Tibial nerve (tissue), 4 donors: ENCODE measurements at regions not wholly inside any gene's neighbourhood (a gene's known extent, or its start where the extent isn't known, plus 50 kb on each side); places are given as distances from the start of the nearest gene placed in this dataset.

ENCODE experiments used
- DNase-seq, 2 donors: peaks; one replicate each; pipeline ENCODE4 v3.0.0-alpha.2; 2019; ENCODE audit warnings: low spot score in 2 of 2
- H3K27ac ChIP-seq, 4 donors: fragments of 200-600 bp; sonication (generic) in 3 of 4; one replicate each; pipeline ENCODE4 v1.5.1; 2017 to 2019; ENCODE audit warnings: mild to moderate bottlenecking in 1 of 4
- H3K27me3 ChIP-seq, 2 donors: fragments of 200-600 bp; sonication (generic) in 1 of 2; one replicate each; pipeline versions ENCODE4 v1.5.1 to v1.6.0; 2017 to 2019
- H3K36me3 ChIP-seq, 3 donors: fragments of 200-600 bp; sonication (generic); one replicate each; pipeline ENCODE4 v1.5.1; 2018 to 2019
- H3K4me1 ChIP-seq, 4 donors: fragments of 200-600 bp; sonication (generic) in 3 of 4; one replicate each; pipeline ENCODE4 v1.5.1; 2017 to 2019
- H3K4me3 ChIP-seq, 4 donors: fragments of 200-600 bp; sonication (generic) in 3 of 4; one replicate each; pipeline ENCODE4 v1.5.1; 2017 to 2019; ENCODE audit warnings: mild to moderate bottlenecking in 1 of 4, moderate library complexity in 1 of 4
- H3K9me3 ChIP-seq, 4 donors: fragments of 200-600 bp; sonication (generic) in 3 of 4; one replicate each; pipeline ENCODE4 v1.5.1; 2017 to 2019
- EP300 ChIP-seq, 2 donors: sonication (generic); formaldehyde crosslinking; IDR thresholded peaks; one replicate each; pipeline ENCODE4 v1.6.1; 2017; ENCODE audit warnings: antibody characterized with exemption in 2 of 2, mild to moderate bottlenecking in 1 of 2
- POLR2A ChIP-seq, 2 donors: fragments of 450-650 bp; IDR thresholded peaks; one replicate each; pipeline ENCODE4 v1.6.1; 2017; ENCODE audit warnings: antibody characterized with exemption in 2 of 2, mild to moderate bottlenecking in 2 of 2, moderate library complexity in 2 of 2
- WGBS, 2 donors: methylation state at CpG; one replicate each; pipeline ENCODE4 v1.1.5; 2018; 5-methylcytosine and 5-hydroxymethylcytosine counted together
- TF ChIP-seq, protein P1 (sequence below), 5 experiments: fragments of 200-600 bp in 3 of 5; fragments of 450-650 bp in 2 of 5; sonication (generic) in 3 of 5; IDR thresholded peaks; one replicate each; pipeline ENCODE4 v1.5.1; 2016 to 2019; ENCODE audit warnings: antibody characterized with exemption in 5 of 5, mild to moderate bottlenecking in 3 of 5, moderate library complexity in 2 of 5

DNA sequence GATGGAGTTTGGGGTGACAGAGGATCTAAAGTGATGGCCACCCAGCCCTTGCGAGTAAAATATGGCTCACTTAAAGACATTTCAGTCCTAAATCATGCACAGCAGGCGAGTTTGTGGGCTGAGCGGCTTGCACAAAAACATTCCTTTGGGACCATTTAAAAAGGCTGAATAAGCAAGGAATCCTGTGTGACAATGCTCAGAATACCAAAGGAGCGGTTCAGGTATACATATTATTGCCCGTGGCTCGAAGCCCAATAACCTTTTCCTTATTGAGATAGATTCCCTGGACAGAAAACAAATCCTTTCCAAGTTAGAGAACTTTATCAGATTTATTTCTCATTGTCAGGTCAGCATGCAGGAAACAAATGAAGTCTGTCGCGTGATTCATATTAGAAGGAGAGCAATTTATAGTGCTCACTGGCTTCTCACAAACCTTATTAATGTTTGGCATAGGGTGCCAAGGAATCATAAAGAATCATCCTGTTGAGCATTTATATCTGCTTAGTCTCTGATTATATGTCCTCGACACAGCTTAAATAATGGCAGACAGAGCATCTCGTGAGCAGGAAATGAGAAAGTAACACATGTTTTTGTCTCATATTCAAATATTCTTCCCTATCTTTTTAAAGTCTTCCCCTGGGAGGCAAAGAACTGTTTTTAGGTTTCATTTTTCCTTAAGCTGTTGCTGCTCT is 121.3 kb downstream of the TRMT11 start:
- no peak for DNase-seq
- Histone ChIP-seq H3K36me3 (peaks cover 0 to 14% (median 0%) of the 10 kb centered on the region in 3 donors), H3K4me1 (no peaks in the 10 kb centered on the region), H3K4me3 (no peak overlapping the region), H3K27me3 (no peaks in the 10 kb centered on the region), H3K9me3 (no peaks in the 10 kb centered on the region), H3K27ac (no peak overlapping the region)
- 52 to 53% methylated on average over 10 of the region's 10 CpGs for WGBS, 2 donors
- TF ChIP-seq EP300 (IDR thresholded peaks at IDR 0.05) (no peak), POLR2A (IDR thresholded peaks at IDR 0.05) (no peak)
- TF ChIP-seq, protein P1, sequence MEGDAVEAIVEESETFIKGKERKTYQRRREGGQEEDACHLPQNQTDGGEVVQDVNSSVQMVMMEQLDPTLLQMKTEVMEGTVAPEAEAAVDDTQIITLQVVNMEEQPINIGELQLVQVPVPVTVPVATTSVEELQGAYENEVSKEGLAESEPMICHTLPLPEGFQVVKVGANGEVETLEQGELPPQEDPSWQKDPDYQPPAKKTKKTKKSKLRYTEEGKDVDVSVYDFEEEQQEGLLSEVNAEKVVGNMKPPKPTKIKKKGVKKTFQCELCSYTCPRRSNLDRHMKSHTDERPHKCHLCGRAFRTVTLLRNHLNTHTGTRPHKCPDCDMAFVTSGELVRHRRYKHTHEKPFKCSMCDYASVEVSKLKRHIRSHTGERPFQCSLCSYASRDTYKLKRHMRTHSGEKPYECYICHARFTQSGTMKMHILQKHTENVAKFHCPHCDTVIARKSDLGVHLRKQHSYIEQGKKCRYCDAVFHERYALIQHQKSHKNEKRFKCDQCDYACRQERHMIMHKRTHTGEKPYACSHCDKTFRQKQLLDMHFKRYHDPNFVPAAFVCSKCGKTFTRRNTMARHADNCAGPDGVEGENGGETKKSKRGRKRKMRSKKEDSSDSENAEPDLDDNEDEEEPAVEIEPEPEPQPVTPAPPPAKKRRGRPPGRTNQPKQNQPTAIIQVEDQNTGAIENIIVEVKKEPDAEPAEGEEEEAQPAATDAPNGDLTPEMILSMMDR (IDR thresholded peaks at IDR 0.05), result no peak

DNA sequence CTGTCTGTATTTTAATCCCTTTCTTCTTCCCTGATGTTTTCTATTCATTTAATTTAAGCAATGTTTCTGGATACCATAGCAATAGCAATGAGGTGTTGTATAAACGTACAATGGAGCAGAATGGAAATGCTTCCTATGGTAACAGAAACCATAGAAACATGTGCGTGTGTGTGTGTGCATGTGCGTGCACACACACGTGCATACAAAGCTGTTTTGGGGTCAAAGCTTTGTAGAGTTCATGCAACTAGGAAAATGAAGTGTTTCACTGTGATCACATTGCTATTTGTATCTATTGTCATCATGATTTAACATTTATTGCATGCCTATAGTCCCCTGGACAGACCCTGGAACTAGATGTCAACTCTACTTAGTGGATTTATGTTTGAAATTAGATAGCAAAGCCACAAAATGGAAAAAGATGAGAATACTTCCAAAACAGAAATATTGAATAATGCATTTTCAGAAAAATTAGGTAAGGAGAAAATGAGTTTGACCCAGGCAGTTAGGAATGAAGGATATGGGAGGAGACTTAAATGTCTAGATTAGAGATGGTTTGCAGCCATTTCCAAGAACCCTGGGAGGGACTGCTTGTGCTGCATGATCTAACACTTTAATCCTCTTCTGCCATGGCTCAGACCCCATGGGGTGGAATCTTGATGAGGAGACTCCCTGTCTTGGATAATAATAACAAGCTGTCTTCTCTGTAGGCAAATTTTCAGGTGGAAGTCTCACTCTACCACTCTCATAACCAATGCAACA is 124.4 kb downstream of the TRMT11 start:
- WGBS, 2 donors, result 91 to 92% methylated on average over 4 of the region's 4 CpGs
- Histone ChIP-seq H3K9me3 (no peaks in the 10 kb centered on the region), H3K36me3 (no peaks in the 10 kb centered on the region), H3K27ac (no peak overlapping the region), H3K27me3 (no peaks in the 10 kb centered on the region), H3K4me1 (no peaks in the 10 kb centered on the region), H3K4me3 (no peak overlapping the region)
- no peak for DNase-seq
- TF ChIP-seq POLR2A (IDR thresholded peaks at IDR 0.05), result no peak
- TF ChIP-seq, protein P1 (IDR thresholded peaks at IDR 0.05), result no peak

- Histone ChIP-seq H3K4me3 (no peak overlapping the region), H3K9me3 (no peaks in the 10 kb centered on the region)
- 92 to 94% methylated on average over 2 of the region's 2 CpGs for WGBS, 2 donors
Measured at GRCh38 chr6:126111327-126111726, 125.0 kb downstream of the TRMT11 start.

DNA sequence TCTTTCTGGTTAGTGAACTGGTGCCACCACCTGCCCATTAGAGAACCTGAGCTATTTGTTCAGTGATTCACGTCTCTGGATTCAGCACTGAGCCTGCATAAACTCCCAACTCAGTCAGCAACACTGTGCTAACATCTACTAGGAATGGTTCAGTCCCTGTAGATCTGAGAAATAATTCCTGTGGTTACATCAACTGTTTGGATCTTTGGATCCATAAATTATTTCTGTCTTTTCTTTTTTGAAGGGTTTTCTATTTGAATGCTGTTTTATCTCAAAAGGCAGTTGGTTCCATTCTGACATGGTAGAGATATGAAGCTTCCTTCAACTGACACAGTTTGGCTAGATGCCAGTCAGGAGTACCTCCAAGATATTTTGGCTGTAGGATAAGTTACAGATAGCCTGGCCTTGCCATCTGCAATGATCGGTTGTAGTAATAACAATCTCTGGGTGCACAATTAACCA is 125.9 kb downstream of the TRMT11 start:
- no peak for DNase-seq
- no peak overlapping the region for H3K27ac ChIP-seq
- no peaks in the 10 kb centered on the region for H3K27me3 ChIP-seq
- H3K36me3 ChIP-seq, result peaks cover 0 to 4% (median 0%) of the 10 kb centered on the region in 3 donors
- no peak for TF ChIP-seq POLR2A (IDR thresholded peaks at IDR 0.05)
- TF ChIP-seq, protein P1 (IDR thresholded peaks at IDR 0.05), result no peak
- no peak for TF ChIP-seq EP300 (IDR thresholded peaks at IDR 0.05)
- no peak overlapping the region for H3K4me3 ChIP-seq
- H3K4me1 ChIP-seq, result no peaks in the 10 kb centered on the region
- WGBS, 2 donors, result 75 to 78% methylated on average over 2 of the region's 2 CpGs
- no peaks in the 10 kb centered on the region for H3K9me3 ChIP-seq

More at GRCh38 chr6:126111327-126111726, 125.0 kb downstream of the TRMT11 start:
- no peak for DNase-seq
- Histone ChIP-seq H3K27ac (no peak overlapping the region), H3K4me1 (no peaks in the 10 kb centered on the region), H3K36me3 (peaks cover 0 to 4% (median 0%) of the 10 kb centered on the region in 3 donors), H3K27me3 (no peaks in the 10 kb centered on the region)
- TF ChIP-seq POLR2A (IDR thresholded peaks at IDR 0.05), result no peak
- TF ChIP-seq, protein P1 (IDR thresholded peaks at IDR 0.05), result no peak

DNA sequence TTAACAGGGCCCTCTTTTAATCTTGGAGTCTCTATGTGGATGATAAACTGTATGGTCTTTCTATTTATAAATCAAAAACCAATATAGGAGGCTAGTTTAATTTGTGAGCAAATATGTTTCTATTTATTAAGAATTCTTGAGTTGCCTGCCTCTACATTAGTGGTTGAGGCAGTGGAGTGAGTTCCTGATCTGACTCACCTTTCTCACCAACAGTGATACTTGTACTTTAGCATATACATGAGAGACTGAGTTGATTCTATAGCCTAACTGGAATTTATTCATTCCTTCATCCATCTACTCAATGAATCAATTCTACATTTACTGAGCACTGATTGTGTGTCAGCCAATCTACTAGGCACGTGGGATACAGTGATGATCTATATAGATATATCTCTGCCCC is 126.9 kb downstream of the TRMT11 start:
- Histone ChIP-seq H3K9me3 (no peaks in the 10 kb centered on the region), H3K36me3 (peaks cover 0 to 4% (median 0%) of the 10 kb centered on the region in 3 donors), H3K4me3 (no peak overlapping the region), H3K4me1 (no peaks in the 10 kb centered on the region), H3K27ac (no peak overlapping the region), H3K27me3 (no peaks in the 10 kb centered on the region)
- WGBS, 2 donors, result 77 to 91% methylated on average over 1 of the region's 1 CpG
- no peak for TF ChIP-seq POLR2A (IDR thresholded peaks at IDR 0.05)
- TF ChIP-seq EP300 (IDR thresholded peaks at IDR 0.05), result no peak
- TF ChIP-seq, protein P1 (IDR thresholded peaks at IDR 0.05), result no peak
- no peak for DNase-seq
